Lower leg skin (tissue), 3 donors: ENCODE measurements at regions not wholly inside any gene's neighbourhood (a gene's known extent, or its start where the extent isn't known, plus 50 kb on each side); places are given as distances from the start of the nearest gene placed in this dataset.

Experiments
- POLR2A ChIP-seq, 2 donors: fragments of 450-650 bp; IDR thresholded peaks; one replicate each; pipeline ENCODE4 v1.6.1; 2016 to 2017; ENCODE audit warnings: antibody characterized with exemption in 2 of 2, mild to moderate bottlenecking in 1 of 2, moderate library complexity in 1 of 2
- TF ChIP-seq, protein P1 (sequence below), 3 donors: fragments of 450-650 bp; IDR thresholded peaks; one replicate each; pipeline ENCODE4 v1.5.1; 2016; ENCODE audit warnings: antibody characterized with exemption in 3 of 3, mild to moderate bottlenecking in 3 of 3, moderate library complexity in 2 of 3

DNA sequence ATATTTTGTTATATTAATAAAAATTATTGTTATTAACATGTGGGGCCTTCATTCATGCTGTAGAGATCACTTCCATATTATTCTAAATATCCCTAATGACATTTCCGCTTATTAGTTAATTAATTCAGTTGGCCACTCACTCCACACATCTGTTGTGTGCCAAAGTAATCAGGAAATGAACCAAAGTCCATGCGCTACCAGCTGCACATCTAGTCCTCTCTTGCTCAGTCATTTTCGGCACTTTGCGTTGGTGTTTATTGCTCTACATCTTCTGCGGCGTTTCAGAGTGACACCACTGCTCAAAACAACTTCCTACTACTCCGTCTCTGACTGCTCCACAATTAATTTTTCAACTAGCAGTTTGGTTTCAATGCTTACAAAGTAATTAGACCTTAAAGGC lies 101.4 kb upstream of the ZFHX3 start:
- TF ChIP-seq, protein P1, sequence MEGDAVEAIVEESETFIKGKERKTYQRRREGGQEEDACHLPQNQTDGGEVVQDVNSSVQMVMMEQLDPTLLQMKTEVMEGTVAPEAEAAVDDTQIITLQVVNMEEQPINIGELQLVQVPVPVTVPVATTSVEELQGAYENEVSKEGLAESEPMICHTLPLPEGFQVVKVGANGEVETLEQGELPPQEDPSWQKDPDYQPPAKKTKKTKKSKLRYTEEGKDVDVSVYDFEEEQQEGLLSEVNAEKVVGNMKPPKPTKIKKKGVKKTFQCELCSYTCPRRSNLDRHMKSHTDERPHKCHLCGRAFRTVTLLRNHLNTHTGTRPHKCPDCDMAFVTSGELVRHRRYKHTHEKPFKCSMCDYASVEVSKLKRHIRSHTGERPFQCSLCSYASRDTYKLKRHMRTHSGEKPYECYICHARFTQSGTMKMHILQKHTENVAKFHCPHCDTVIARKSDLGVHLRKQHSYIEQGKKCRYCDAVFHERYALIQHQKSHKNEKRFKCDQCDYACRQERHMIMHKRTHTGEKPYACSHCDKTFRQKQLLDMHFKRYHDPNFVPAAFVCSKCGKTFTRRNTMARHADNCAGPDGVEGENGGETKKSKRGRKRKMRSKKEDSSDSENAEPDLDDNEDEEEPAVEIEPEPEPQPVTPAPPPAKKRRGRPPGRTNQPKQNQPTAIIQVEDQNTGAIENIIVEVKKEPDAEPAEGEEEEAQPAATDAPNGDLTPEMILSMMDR (IDR thresholded peaks at IDR 0.05) = no peak
- no peak for TF ChIP-seq POLR2A (IDR thresholded peaks at IDR 0.05)
